ENCODE measurements at regions not wholly inside any gene's neighbourhood (a gene's known extent, or its start where the extent isn't known, plus 50 kb on each side); places are given as distances from the start of the nearest gene placed in this dataset.

- TF ChIP-seq TCF4 (CRISPR knock-in tag; IDR thresholded peaks at IDR 0.05; ENCODE audit: borderline replicate concordance), result peak; percentile 60; the same call in 1 of the 2 replicates
- no peak for TF ChIP-seq PATZ1 (CRISPR knock-in tag; IDR thresholded peaks at IDR 0.05; ENCODE audit: borderline replicate concordance)
- no peak for ATAC-seq
Observed at GRCh38 chr11:77530879-77531278, 57.0 kb upstream of the PAK1 start.

- TF ChIP-seq CSDC2 (CRISPR knock-in tag; IDR thresholded peaks at IDR 0.05), result no peak
- TF ChIP-seq TOX (CRISPR knock-in tag; IDR thresholded peaks at IDR 0.05; ENCODE audit: borderline replicate concordance), result no peak
- TF ChIP-seq PATZ1 (CRISPR knock-in tag; IDR thresholded peaks at IDR 0.05; ENCODE audit: borderline replicate concordance), result no peak
- no peak for TF ChIP-seq ZNF8 (CRISPR knock-in tag; IDR thresholded peaks at IDR 0.05)
- TF ChIP-seq CSRNP3 (CRISPR knock-in tag; IDR thresholded peaks at IDR 0.05), result no peak
- no peak for TF ChIP-seq RARB (CRISPR knock-in tag; IDR thresholded peaks at IDR 0.05)
- TF ChIP-seq ARNTL (CRISPR knock-in tag; IDR thresholded peaks at IDR 0.05; ENCODE audit: borderline replicate concordance, low read depth), result no peak
- no peak for TF ChIP-seq ESRRG (CRISPR knock-in tag; IDR thresholded peaks at IDR 0.05)
- no peak for TF ChIP-seq ZFP30 (CRISPR knock-in tag; IDR thresholded peaks at IDR 0.05)
- TF ChIP-seq POU6F1 (CRISPR knock-in tag; IDR thresholded peaks at IDR 0.05; ENCODE audit: borderline replicate concordance, low read depth), result no peak
- no peak for TF ChIP-seq ZNF70 (CRISPR knock-in tag; IDR thresholded peaks at IDR 0.05)
- no peak for TF ChIP-seq ZC3H10 (CRISPR knock-in tag; IDR thresholded peaks at IDR 0.05)
- no peak for ATAC-seq
Observed at GRCh38 chr11:77529685-77530084, 55.8 kb upstream of the PAK1 start.

- TF ChIP-seq ZNF8 (CRISPR knock-in tag; IDR thresholded peaks at IDR 0.05), result no peak
- TF ChIP-seq RARB (CRISPR knock-in tag; IDR thresholded peaks at IDR 0.05), result no peak
- no peak for TF ChIP-seq ESRRG (CRISPR knock-in tag; IDR thresholded peaks at IDR 0.05)
- no peak for TF ChIP-seq ZC3H10 (CRISPR knock-in tag; IDR thresholded peaks at IDR 0.05)
- no peak for TF ChIP-seq BACH2 (CRISPR knock-in tag; IDR thresholded peaks at IDR 0.05; ENCODE audit: borderline replicate concordance)
- no peak for TF ChIP-seq ZFP30 (CRISPR knock-in tag; IDR thresholded peaks at IDR 0.05)
- no peak for TF ChIP-seq PPARA (CRISPR knock-in tag; IDR thresholded peaks at IDR 0.05; ENCODE audit: borderline replicate concordance)
- TF ChIP-seq CSRNP3 (CRISPR knock-in tag; IDR thresholded peaks at IDR 0.05), result no peak
- no peak for TF ChIP-seq TSHZ2 (CRISPR knock-in tag; IDR thresholded peaks at IDR 0.05)
- no peak for TF ChIP-seq ZFP3 (CRISPR knock-in tag; IDR thresholded peaks at IDR 0.05)
- TF ChIP-seq ISL1 (CRISPR knock-in tag; IDR thresholded peaks at IDR 0.05), result no peak
- TF ChIP-seq TCF4 (CRISPR knock-in tag; IDR thresholded peaks at IDR 0.05; ENCODE audit: borderline replicate concordance), result no peak
- TF ChIP-seq POU6F1 (CRISPR knock-in tag; IDR thresholded peaks at IDR 0.05; ENCODE audit: borderline replicate concordance, low read depth), result no peak
- TF ChIP-seq OSR1 (CRISPR knock-in tag; IDR thresholded peaks at IDR 0.05), result no peak
- no peak for TF ChIP-seq ZNF70 (CRISPR knock-in tag; IDR thresholded peaks at IDR 0.05)
- no peak for TF ChIP-seq CSDC2 (CRISPR knock-in tag; IDR thresholded peaks at IDR 0.05)
- TF ChIP-seq PATZ1 (CRISPR knock-in tag; IDR thresholded peaks at IDR 0.05; ENCODE audit: borderline replicate concordance), result no peak
- no peak for TF ChIP-seq GLIS3 (CRISPR knock-in tag; IDR thresholded peaks at IDR 0.05)
- no peak for ATAC-seq
Observed at GRCh38 chr11:77525455-77526091, 51.7 kb upstream of the PAK1 start.
